SK-N-SH (cell line): ENCODE measurements at regions not wholly inside any gene's neighbourhood (a gene's known extent, or its start where the extent isn't known, plus 50 kb on each side); places are given as distances from the start of the nearest gene placed in this dataset.
A peak's percentile ranks its signal among the peaks of the same experiment; 100 is the strongest.

ENCODE experiments used
- CTCF ChIA-PET: fragments of 300-600, 350-600 bp; formaldehyde crosslinking; extraction: SDS; loops from one replicate; lab custom pipeline; 2021; lab: Yijun Ruan, JAX
- POLR2A ChIA-PET: fragments of 350-600 bp; sonication (Branson Sonifier 250); formaldehyde crosslinking; extraction: SDS; loops from one replicate; lab custom pipeline; 2020; ENCODE audit warnings: antibody characterized with exemption, inconsistent platforms; lab: Yijun Ruan, JAX
- DNase-seq: peaks from one replicate; pipeline ENCODE4 v3.0.0; 2012
- H2AFZ ChIP-seq: fragments of 200-600 bp; sonication (generic); 2 replicates; pipeline ENCODE4 v1.8.1; 2016; ENCODE audit warnings: antibody characterized with exemption, mild to moderate bottlenecking, low read depth
- H3F3A ChIP-seq: fragments of 200-600 bp; sonication (generic); replicated peaks from 2 replicates; pipeline ENCODE3; 2016; ENCODE audit warnings: antibody characterized with exemption, mild to moderate bottlenecking; ENCODE audit not compliant: insufficient read depth
- H3K27ac ChIP-seq, 2 experiments: fragments of 200-500 bp in 1 of 2; fragments of 200-600 bp in 1 of 2; sonication (Bioruptor generic) in 1 of 2; sonication (generic), shearing (Covaris generic) in 1 of 2; 2 replicates each; pipeline versions ENCODE4 v1.5.1 to v1.6.1; 2014 to 2016; ENCODE audit warnings: low read depth in 2 of 2, inconsistent platforms in 1 of 2, low read length in 1 of 2, mild to moderate bottlenecking in 1 of 2, mixed read lengths in 1 of 2
- H3K27me3 ChIP-seq: fragments of 200-600 bp; sonication (generic), shearing (Covaris generic); 2 replicates; pipeline ENCODE4 v1.6.1; 2016; ENCODE audit warnings: mixed run types; ENCODE audit not compliant: insufficient read depth
- H3K36me3 ChIP-seq, 2 experiments: fragments of 200-500 bp in 1 of 2; fragments of 200-600 bp in 1 of 2; sonication (Bioruptor generic) in 1 of 2; sonication (generic) in 1 of 2; replicated peaks in 1 of 2; 2 replicates each; pipeline versions ENCODE3 to v1.5.1; 2014 to 2016; ENCODE audit warnings: low read length in 1 of 2, mild to moderate bottlenecking in 1 of 2; ENCODE audit not compliant: insufficient read depth in 2 of 2, control insufficient read depth in 1 of 2
- H3K4me1 ChIP-seq, 2 experiments: fragments of 200-500 bp in 1 of 2; fragments of 200-600 bp in 1 of 2; sonication (Bioruptor generic) in 1 of 2; sonication (generic), shearing (Covaris generic) in 1 of 2; 2 replicates each; pipeline versions ENCODE4 v1.5.1 to v1.6.1; 2014 to 2016; ENCODE audit warnings: low read depth in 1 of 2, low read length in 1 of 2, mixed run types in 1 of 2; ENCODE audit not compliant: insufficient read depth in 2 of 2, control insufficient read depth in 1 of 2
- H3K4me2 ChIP-seq: fragments of 200-600 bp; sonication (generic), shearing (Covaris generic); 2 replicates; pipeline ENCODE4 v1.6.1; 2017; ENCODE audit warnings: mixed run types
- H3K4me3 ChIP-seq, 2 experiments: fragments of 200-500 bp in 1 of 2; fragments of 200-600 bp in 1 of 2; sonication (Bioruptor generic) in 1 of 2; sonication (generic), shearing (Covaris generic) in 1 of 2; 2 replicates each; pipeline versions ENCODE4 v1.5.1 to v1.8.1; 2014 to 2016; ENCODE audit warnings: low read depth in 2 of 2, inconsistent platforms in 1 of 2, low read length in 1 of 2, mild to moderate bottlenecking in 1 of 2, mixed read lengths in 1 of 2, moderate library complexity in 1 of 2
- H3K79me2 ChIP-seq: fragments of 200-600 bp; sonication (generic); 2 replicates; pipeline ENCODE4 v1.8.1; 2017; ENCODE audit warnings: mild to moderate bottlenecking; ENCODE audit not compliant: insufficient read depth
- H3K9ac ChIP-seq: fragments of 200-600 bp; sonication (generic); 2 replicates; pipeline ENCODE4 v1.6.1; 2017; ENCODE audit warnings: mixed run types
- H3K9me2 ChIP-seq: fragments of 200-600 bp; sonication (generic); 2 replicates; pipeline ENCODE4 v1.6.1; 2017; ENCODE audit warnings: mixed run types
- H3K9me3 ChIP-seq: fragments of 200-600 bp; sonication (generic); 2 replicates; pipeline ENCODE4 v1.6.1; 2017; ENCODE audit warnings: mixed run types, mild to moderate bottlenecking, moderate library complexity
- H4K20me1 ChIP-seq: fragments of 200-600 bp; sonication (generic); 2 replicates; pipeline ENCODE4 v1.6.1; 2017; ENCODE audit warnings: mild to moderate bottlenecking, mixed run types; ENCODE audit not compliant: insufficient read depth
- CHD2 ChIP-seq: fragments of 150-350 bp; IDR thresholded peaks from 2 replicates; pipeline ENCODE4 v1.6.1; 2018; ENCODE audit warnings: low read length; ENCODE audit not compliant: partially characterized antibody
- CTCF ChIP-seq: fragments of 200-600 bp; sonication (generic); IDR thresholded peaks from 2 replicates; pipeline ENCODE4 v1.6.1; 2017; ENCODE audit warnings: antibody characterized with exemption, mild to moderate bottlenecking, moderate library complexity
- EP300 ChIP-seq, 2 experiments: IDR thresholded peaks; 2 replicates each; pipeline versions ENCODE4 v1.4.0 to v1.6.1; 2012; ENCODE audit warnings: borderline replicate concordance in 1 of 2, low read depth in 1 of 2, low read length in 1 of 2
- EZH2phosphoT487 ChIP-seq: fragments of 200-600 bp; sonication (generic); IDR thresholded peaks from 2 replicates; pipeline ENCODE4 v1.6.1; 2017; ENCODE audit warnings: low read depth, mixed run types, mild to moderate bottlenecking, antibody characterized with exemption, moderate library complexity, borderline replicate concordance
- FOXJ3 ChIP-seq: sonication (generic); formaldehyde crosslinking; IDR thresholded peaks from 2 replicates; pipeline ENCODE4 v1.5.1; 2020; ENCODE audit warnings: mild to moderate bottlenecking, missing genetic modification reagents
- GABPA ChIP-seq: IDR thresholded peaks from 2 replicates; pipeline ENCODE4 v1.4.0; 2012; ENCODE audit warnings: low read depth, mild to moderate bottlenecking
- JUND ChIP-seq: IDR thresholded peaks from 2 replicates; pipeline ENCODE4 v1.4.0; 2012
- RAD21 ChIP-seq: IDR thresholded peaks from 2 replicates; pipeline ENCODE4 v1.6.1; 2012; ENCODE audit warnings: mild to moderate bottlenecking, low read length
- RCOR1 ChIP-seq: fragments of 150-350 bp; IDR thresholded peaks from 2 replicates; pipeline ENCODE4 v1.6.1; 2017; ENCODE audit warnings: antibody characterized with exemption, low read length
- REST ChIP-seq: IDR thresholded peaks from 2 replicates; pipeline ENCODE4 v1.6.1; 2012; ENCODE audit warnings: mild to moderate bottlenecking, low read depth, low read length, moderate library complexity
- RFX5 ChIP-seq: IDR thresholded peaks from 2 replicates; pipeline ENCODE4 v1.6.1; 2012; ENCODE audit warnings: mild to moderate bottlenecking, improper control_type of control experiment, low read length
- SMC3 ChIP-seq: IDR thresholded peaks from 2 replicates; pipeline ENCODE4 v1.6.1; 2012; ENCODE audit warnings: low read depth, low read length, improper control_type of control experiment
- TAF1 ChIP-seq: IDR thresholded peaks from 2 replicates; pipeline ENCODE4 v1.6.1; 2012; ENCODE audit warnings: low read depth, mild to moderate bottlenecking, low read length, moderate library complexity, borderline replicate concordance
- TEAD4 ChIP-seq: IDR thresholded peaks from 2 replicates; pipeline ENCODE4 v1.4.0; 2012; ENCODE audit warnings: mild to moderate bottlenecking, borderline replicate concordance; ENCODE audit not compliant: insufficient read depth
- USF1 ChIP-seq: IDR thresholded peaks from 2 replicates; pipeline ENCODE4 v1.4.0; 2012; ENCODE audit warnings: low read depth, borderline replicate concordance
- WGBS: methylation state at CpG from one replicate; pipeline ENCODE4 v1.1.6; 2017; ENCODE audit warnings: low lambda C conversion rate; 5-methylcytosine and 5-hydroxymethylcytosine counted together

- Histone ChIP-seq H3K9me3 (no peaks in the 10 kb centered on the region), H4K20me1 (no peaks in the 10 kb centered on the region), H3K4me3 (no peak overlapping the region), H3K36me3 (no peaks in the 10 kb centered on the region), H3K27me3 (peaks cover 17% of the 10 kb centered on the region; the same call in 1 of the 2 replicates), H2AFZ (no peak overlapping the region), H3K4me2 (no peak overlapping the region), H3F3A (no peaks in the 10 kb centered on the region), H3K27ac (no peak overlapping the region), H3K79me2 (no peaks in the 10 kb centered on the region), H3K4me1 (peaks cover 0 to 6% of the 10 kb centered on the region in 2 experiments; a peak in 1 of 4 replicates), H3K9me2 (no peaks in the 10 kb centered on the region), H3K9ac (no peak overlapping the region)
- POLR2A ChIA-PET, result no interaction called here
- DNase-seq, result no peak
- CTCF ChIA-PET, result interaction anchor here (0.7 to 1.3 kb wide), 4 partner anchors 10 to 365 kb away, joined by 3 to 4 read pairs (median 4); no protein-coding TSS in a partner anchor
- no peak for TF ChIP-seq JUND
- 0 out of 2 replicates have a peak, but pooled peaks have one; percentile 15 for TF ChIP-seq CTCF
- peak; percentile 52; the same call in 1 of the 2 replicates for TF ChIP-seq USF1
- TF ChIP-seq RAD21, result peak; percentile 26; the same call in 1 of the 2 replicates
- WGBS, result 45% methylated on average over 8 of the region's 8 CpGs
Observed at GRCh38 chr17:77649717-77650211, 308.7 kb upstream of the TNRC6C start.

GRCh38 chr17:77651988-77652387, 306.5 kb upstream of the TNRC6C start:
- Histone ChIP-seq H4K20me1 (no peaks in the 10 kb centered on the region), H3K27me3 (peaks cover 28% of the 10 kb centered on the region; the same call in 1 of the 2 replicates), H3K4me3 (no peak overlapping the region), H3K27ac (no peak overlapping the region), H3K4me1 (peaks cover 0 to 3% of the 10 kb centered on the region in 2 experiments; a peak in 1 of 4 replicates), H3K4me2 (no peak overlapping the region), H3K9me2 (no peaks in the 10 kb centered on the region), H3K9ac (no peak overlapping the region), H3F3A (no peaks in the 10 kb centered on the region), H3K79me2 (no peaks in the 10 kb centered on the region), H2AFZ (no peak overlapping the region), H3K36me3 (no peaks in the 10 kb centered on the region), H3K9me3 (no peaks in the 10 kb centered on the region)
- POLR2A ChIA-PET, result no interaction called here
- TF ChIP-seq REST (no peak), GABPA (no peak), RFX5 (no peak), TEAD4 (no peak), EP300 (IDR thresholded peaks at IDR 0.05; ENCODE audit: borderline replicate concordance in 1 of 2, low read depth in 1 of 2, low read length in 1 of 2) (no peak), FOXJ3 (CRISPR knock-in tag) (no peak), RCOR1 (no peak), TAF1 (no peak), EZH2phosphoT487 (no peak), SMC3 (no peak), USF1 (no peak), CHD2 (no peak), CTCF (no peak)
- CTCF ChIA-PET, result interaction anchor here (0.7 to 1.2 kb wide), 2 partner anchors 39 to 109 kb away, joined by 3 to 4 read pairs; no protein-coding TSS in a partner anchor
- no peak for DNase-seq
- WGBS, result 51% methylated on average over 4 of the region's 4 CpGs
